ENCODE measurements at regions not wholly inside any gene's neighbourhood (a gene's known extent, or its start where the extent isn't known, plus 50 kb on each side); places are given as distances from the start of the nearest gene placed in this dataset.

DNA sequence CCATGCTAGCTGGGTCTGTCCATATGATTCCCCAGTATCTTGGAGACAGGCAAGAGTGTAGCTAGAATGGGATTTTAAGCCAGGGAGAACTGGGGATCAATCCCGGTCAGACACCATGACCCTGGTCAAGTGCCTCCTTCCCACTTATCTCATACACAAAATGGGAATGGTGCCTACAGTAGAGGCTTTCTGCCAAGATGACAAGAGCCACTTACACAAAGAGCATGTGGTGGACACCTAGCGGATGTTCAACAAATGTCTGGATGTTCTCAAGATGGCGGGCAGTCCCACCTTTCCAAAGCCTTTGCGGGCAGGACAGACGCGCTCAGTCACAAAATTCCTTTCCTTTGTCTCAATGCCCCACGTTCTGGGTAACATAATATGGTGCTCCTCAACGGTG, 57.3 kb downstream of the MAF start:
- TF ChIP-seq ZBTB7A (tag by site-specific recombination; IDR thresholded peaks at IDR 0.05; ENCODE audit: low read depth) (no peak), ZNF596 (tag by site-specific recombination; IDR thresholded peaks at IDR 0.05) (no peak), MZF1 (tag by site-specific recombination; IDR thresholded peaks at IDR 0.05; ENCODE audit: borderline replicate concordance) (no peak), ZBTB17 (tag by site-specific recombination; IDR thresholded peaks at IDR 0.05) (no peak), ZNF776 (tag by site-specific recombination; IDR thresholded peaks at IDR 0.05; ENCODE audit: borderline replicate concordance) (no peak), ZNF660 (tag by site-specific recombination; IDR thresholded peaks at IDR 0.05) (no peak), ZBTB20 (tag by site-specific recombination; IDR thresholded peaks at IDR 0.05) (no peak), ZNF677 (tag by site-specific recombination; IDR thresholded peaks at IDR 0.05) (no peak), ZNF324 (tag by site-specific recombination; IDR thresholded peaks at IDR 0.05) (no peak), PRDM1 (tag by site-specific recombination; IDR thresholded peaks at IDR 0.05) (no peak)
- TF ChIP-seq, protein P1, sequence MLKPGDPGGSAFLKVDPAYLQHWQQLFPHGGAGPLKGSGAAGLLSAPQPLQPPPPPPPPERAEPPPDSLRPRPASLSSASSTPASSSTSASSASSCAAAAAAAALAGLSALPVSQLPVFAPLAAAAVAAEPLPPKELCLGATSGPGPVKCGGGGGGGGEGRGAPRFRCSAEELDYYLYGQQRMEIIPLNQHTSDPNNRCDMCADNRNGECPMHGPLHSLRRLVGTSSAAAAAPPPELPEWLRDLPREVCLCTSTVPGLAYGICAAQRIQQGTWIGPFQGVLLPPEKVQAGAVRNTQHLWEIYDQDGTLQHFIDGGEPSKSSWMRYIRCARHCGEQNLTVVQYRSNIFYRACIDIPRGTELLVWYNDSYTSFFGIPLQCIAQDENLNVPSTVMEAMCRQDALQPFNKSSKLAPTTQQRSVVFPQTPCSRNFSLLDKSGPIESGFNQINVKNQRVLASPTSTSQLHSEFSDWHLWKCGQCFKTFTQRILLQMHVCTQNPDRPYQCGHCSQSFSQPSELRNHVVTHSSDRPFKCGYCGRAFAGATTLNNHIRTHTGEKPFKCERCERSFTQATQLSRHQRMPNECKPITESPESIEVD (tag by site-specific recombination; IDR thresholded peaks at IDR 0.05): no peak
- TF ChIP-seq, protein P2, sequence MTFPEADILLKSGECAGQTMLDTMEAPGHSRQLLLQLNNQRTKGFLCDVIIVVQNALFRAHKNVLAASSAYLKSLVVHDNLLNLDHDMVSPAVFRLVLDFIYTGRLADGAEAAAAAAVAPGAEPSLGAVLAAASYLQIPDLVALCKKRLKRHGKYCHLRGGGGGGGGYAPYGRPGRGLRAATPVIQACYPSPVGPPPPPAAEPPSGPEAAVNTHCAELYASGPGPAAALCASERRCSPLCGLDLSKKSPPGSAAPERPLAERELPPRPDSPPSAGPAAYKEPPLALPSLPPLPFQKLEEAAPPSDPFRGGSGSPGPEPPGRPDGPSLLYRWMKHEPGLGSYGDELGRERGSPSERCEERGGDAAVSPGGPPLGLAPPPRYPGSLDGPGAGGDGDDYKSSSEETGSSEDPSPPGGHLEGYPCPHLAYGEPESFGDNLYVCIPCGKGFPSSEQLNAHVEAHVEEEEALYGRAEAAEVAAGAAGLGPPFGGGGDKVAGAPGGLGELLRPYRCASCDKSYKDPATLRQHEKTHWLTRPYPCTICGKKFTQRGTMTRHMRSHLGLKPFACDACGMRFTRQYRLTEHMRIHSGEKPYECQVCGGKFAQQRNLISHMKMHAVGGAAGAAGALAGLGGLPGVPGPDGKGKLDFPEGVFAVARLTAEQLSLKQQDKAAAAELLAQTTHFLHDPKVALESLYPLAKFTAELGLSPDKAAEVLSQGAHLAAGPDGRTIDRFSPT (tag by site-specific recombination; IDR thresholded peaks at IDR 0.05): no peak
- TF ChIP-seq, protein P3, sequence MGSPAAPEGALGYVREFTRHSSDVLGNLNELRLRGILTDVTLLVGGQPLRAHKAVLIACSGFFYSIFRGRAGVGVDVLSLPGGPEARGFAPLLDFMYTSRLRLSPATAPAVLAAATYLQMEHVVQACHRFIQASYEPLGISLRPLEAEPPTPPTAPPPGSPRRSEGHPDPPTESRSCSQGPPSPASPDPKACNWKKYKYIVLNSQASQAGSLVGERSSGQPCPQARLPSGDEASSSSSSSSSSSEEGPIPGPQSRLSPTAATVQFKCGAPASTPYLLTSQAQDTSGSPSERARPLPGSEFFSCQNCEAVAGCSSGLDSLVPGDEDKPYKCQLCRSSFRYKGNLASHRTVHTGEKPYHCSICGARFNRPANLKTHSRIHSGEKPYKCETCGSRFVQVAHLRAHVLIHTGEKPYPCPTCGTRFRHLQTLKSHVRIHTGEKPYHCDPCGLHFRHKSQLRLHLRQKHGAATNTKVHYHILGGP (tag by site-specific recombination; IDR thresholded peaks at IDR 0.05): no peak
- TF ChIP-seq, protein P4, sequence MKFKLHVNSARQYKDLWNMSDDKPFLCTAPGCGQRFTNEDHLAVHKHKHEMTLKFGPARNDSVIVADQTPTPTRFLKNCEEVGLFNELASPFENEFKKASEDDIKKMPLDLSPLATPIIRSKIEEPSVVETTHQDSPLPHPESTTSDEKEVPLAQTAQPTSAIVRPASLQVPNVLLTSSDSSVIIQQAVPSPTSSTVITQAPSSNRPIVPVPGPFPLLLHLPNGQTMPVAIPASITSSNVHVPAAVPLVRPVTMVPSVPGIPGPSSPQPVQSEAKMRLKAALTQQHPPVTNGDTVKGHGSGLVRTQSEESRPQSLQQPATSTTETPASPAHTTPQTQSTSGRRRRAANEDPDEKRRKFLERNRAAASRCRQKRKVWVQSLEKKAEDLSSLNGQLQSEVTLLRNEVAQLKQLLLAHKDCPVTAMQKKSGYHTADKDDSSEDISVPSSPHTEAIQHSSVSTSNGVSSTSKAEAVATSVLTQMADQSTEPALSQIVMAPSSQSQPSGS (tag by site-specific recombination; IDR thresholded peaks at IDR 0.05; ENCODE audit: low read depth): no peak
- TF ChIP-seq, protein P5, sequence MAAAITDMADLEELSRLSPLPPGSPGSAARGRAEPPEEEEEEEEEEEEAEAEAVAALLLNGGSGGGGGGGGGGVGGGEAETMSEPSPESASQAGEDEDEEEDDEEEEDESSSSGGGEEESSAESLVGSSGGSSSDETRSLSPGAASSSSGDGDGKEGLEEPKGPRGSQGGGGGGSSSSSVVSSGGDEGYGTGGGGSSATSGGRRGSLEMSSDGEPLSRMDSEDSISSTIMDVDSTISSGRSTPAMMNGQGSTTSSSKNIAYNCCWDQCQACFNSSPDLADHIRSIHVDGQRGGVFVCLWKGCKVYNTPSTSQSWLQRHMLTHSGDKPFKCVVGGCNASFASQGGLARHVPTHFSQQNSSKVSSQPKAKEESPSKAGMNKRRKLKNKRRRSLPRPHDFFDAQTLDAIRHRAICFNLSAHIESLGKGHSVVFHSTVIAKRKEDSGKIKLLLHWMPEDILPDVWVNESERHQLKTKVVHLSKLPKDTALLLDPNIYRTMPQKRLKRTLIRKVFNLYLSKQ (tag by site-specific recombination; IDR thresholded peaks at IDR 0.05; ENCODE audit: borderline replicate concordance): no peak
- ChIA-PET POLR2A (no interaction called here), CTCF (no interaction called here)
- Histone ChIP-seq H3K36me3 (ENCODE audit: control insufficient read depth in 2 of 2, insufficient read depth in 1 of 2, low read length in 2 of 2) (no peaks in the 10 kb centered on the region), H3K4me1 (ENCODE audit: control insufficient read depth, insufficient read depth, low read length) (no peaks in the 10 kb centered on the region), H3K27ac (ENCODE audit: extremely low read depth, low read depth, low read length) (no peak overlapping the region), H3K4me3 (ENCODE audit: low read depth, low read length) (no peak overlapping the region), H3K9me3 (ENCODE audit: control insufficient read depth, insufficient read depth, low read depth, low read length) (no peaks in the 10 kb centered on the region)

DNA sequence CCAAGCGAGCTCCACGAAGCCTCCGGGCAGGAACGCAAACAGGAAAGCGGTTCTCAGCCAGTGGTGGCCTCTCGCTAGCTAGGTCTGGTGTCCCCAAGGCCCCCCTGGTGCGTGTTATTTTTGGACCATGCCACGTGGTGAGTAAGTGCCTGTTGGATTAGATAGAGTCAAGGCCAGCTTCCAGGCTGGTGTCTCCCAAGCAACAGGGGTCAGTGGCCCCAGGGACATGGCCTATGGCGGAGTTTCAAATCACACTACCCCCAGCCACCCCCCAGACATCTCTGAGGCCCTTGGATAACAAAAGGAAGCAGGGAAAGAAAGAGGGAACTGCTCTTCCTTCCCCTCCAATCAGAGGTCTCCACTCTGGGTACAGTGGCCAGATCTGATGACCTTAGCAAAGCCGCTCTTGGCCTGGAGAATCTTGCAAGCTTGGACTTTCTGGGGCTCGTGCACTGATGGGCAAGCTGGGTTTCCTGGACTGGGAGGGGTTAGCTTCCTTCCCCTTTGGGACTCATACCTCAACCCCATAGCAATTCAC, 58.2 kb downstream of the MAF start:
- Histone ChIP-seq H3K36me3 (ENCODE audit: control insufficient read depth in 2 of 2, insufficient read depth in 1 of 2, low read length in 2 of 2) (no peaks in the 10 kb centered on the region), H3K4me1 (ENCODE audit: control insufficient read depth, insufficient read depth, low read length) (no peaks in the 10 kb centered on the region), H3K9me3 (ENCODE audit: control insufficient read depth, insufficient read depth, low read depth, low read length) (no peaks in the 10 kb centered on the region), H3K4me3 (ENCODE audit: low read depth, low read length) (no peak overlapping the region), H3K27ac (ENCODE audit: extremely low read depth, low read depth, low read length) (no peak overlapping the region)
- POLR2A ChIA-PET: no interaction called here
- CTCF ChIA-PET: interaction anchor here (0.7 kb wide), 1 partner anchor 1480 kb away, joined by 3 read pairs; no protein-coding TSS in a partner anchor
- TF ChIP-seq, protein P6, sequence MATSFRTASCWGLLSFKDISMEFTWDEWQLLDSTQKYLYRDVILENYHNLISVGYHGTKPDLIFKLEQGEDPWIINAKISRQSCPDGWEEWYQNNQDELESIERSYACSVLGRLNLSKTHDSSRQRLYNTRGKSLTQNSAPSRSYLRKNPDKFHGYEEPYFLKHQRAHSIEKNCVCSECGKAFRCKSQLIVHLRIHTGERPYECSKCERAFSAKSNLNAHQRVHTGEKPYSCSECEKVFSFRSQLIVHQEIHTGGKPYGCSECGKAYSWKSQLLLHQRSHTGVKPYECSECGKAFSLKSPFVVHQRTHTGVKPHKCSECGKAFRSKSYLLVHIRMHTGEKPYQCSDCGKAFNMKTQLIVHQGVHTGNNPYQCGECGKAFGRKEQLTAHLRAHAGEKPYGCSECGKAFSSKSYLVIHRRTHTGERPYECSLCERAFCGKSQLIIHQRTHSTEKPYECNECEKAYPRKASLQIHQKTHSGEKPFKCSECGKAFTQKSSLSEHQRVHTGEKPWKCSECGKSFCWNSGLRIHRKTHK (tag by site-specific recombination; IDR thresholded peaks at IDR 0.05): no peak
- TF ChIP-seq GLI4 (tag by site-specific recombination; IDR thresholded peaks at IDR 0.05) (no peak), ZSCAN16 (tag by site-specific recombination; IDR thresholded peaks at IDR 0.05) (no peak), KLF1 (tag by site-specific recombination; IDR thresholded peaks at IDR 0.05) (no peak), FEZF1 (tag by site-specific recombination; IDR thresholded peaks at IDR 0.05) (no peak), ZNF311 (tag by site-specific recombination; IDR thresholded peaks at IDR 0.05; ENCODE audit: borderline replicate concordance) (no peak), ZNF626 (tag by site-specific recombination; IDR thresholded peaks at IDR 0.05) (no peak), ZNF114 (tag by site-specific recombination; IDR thresholded peaks at IDR 0.05) (no peak), ZNF473 (tag by site-specific recombination; IDR thresholded peaks at IDR 0.05) (no peak), ZBTB48 (tag by site-specific recombination; IDR thresholded peaks at IDR 0.05) (no peak)
- TF ChIP-seq, protein P7, sequence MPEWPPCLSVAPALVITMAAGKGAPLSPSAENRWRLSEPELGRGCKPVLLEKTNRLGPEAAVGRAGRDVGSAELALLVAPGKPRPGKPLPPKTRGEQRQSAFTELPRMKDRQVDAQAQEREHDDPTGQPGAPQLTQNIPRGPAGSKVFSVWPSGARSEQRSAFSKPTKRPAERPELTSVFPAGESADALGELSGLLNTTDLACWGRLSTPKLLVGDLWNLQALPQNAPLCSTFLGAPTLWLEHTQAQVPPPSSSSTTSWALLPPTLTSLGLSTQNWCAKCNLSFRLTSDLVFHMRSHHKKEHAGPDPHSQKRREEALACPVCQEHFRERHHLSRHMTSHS (tag by site-specific recombination; IDR thresholded peaks at IDR 0.05): no peak

All from HEK293 (cell line).